Left lung (tissue), 4 donors: ENCODE measurements at regions not wholly inside any gene's neighbourhood (a gene's known extent, or its start where the extent isn't known, plus 50 kb on each side); places are given as distances from the start of the nearest gene placed in this dataset.
A peak's percentile ranks its signal among the peaks of the same experiment; 100 is the strongest.

Experiments
- ATAC-seq: fragments of 200-7000 bp; cut with Tn5 transposase; one replicate; pipeline ENCODE4 v1.9.1; 2020; ENCODE audit warnings: moderate library complexity
- DNase-seq, 4 donors: peaks; one replicate each; pipeline ENCODE4 v3.0.0-alpha.2; 2013 to 2020
- H3K27ac ChIP-seq, 2 donors: fragments of 200-600 bp; sonication (generic) in 1 of 2; one replicate each; pipeline versions ENCODE4 v1.5.0 to v1.8.0; 2020 to 2021
- H3K27me3 ChIP-seq, 2 donors: fragments of 200-600 bp; sonication (generic) in 1 of 2; one replicate each; pipeline versions ENCODE4 v1.5.0 to v1.8.0; 2020 to 2021
- H3K36me3 ChIP-seq, 2 donors: fragments of 200-600 bp; sonication (generic) in 1 of 2; one replicate each; pipeline versions ENCODE4 v1.5.0 to v1.8.0; 2020 to 2021
- H3K4me1 ChIP-seq, 2 donors: fragments of 200-600 bp; one replicate each; pipeline ENCODE4 v1.8.0; 2021
- H3K4me3 ChIP-seq, 2 donors: fragments of 200-600 bp; sonication (generic) in 1 of 2; one replicate each; pipeline versions ENCODE4 v1.5.0 to v1.8.0; 2020 to 2021; ENCODE audit warnings: mild to moderate bottlenecking in 1 of 2
- H3K9me3 ChIP-seq, 2 donors: fragments of 200-600 bp; sonication (generic) in 1 of 2; one replicate each; pipeline versions ENCODE4 v1.5.0 to v1.8.0; 2020 to 2021
- intact Hi-C, 2 donors: fragments of 100-400 bp; cut with DNase I; formaldehyde crosslinking; loops; one replicate each; pipeline versions ENCODE4 v1.11.2 to v1.14.2; 2022
- TF ChIP-seq, protein P1 (sequence below), 2 donors: fragments of 200-600 bp; sonication (generic) in 1 of 2; IDR thresholded peaks; one replicate each; pipeline versions ENCODE4 v1.5.0 to v1.8.0; 2021; ENCODE audit warnings: antibody characterized with exemption in 2 of 2
- donor health status: DM: no; HTN: yes; CAD: no.
- donor health status: DM: no; HTN: no; CAD: no.

GRCh38 chr10:63696205-63696604 lies 175.0 kb downstream of the REEP3 start:
- no peaks in the 10 kb centered on the region for H3K27me3 ChIP-seq
- ATAC-seq (no peak), DNase-seq (no peak)
- H3K9me3 ChIP-seq, result no peaks in the 10 kb centered on the region
- peaks cover 25 to 43% of the 10 kb centered on the region in 2 donors for H3K4me1 ChIP-seq
- no peak overlapping the region for H3K4me3 ChIP-seq
- no peak overlapping the region for H3K27ac ChIP-seq
- intact Hi-C loops, result no loop called here
- no peaks in the 10 kb centered on the region for H3K36me3 ChIP-seq
- TF ChIP-seq, protein P1, sequence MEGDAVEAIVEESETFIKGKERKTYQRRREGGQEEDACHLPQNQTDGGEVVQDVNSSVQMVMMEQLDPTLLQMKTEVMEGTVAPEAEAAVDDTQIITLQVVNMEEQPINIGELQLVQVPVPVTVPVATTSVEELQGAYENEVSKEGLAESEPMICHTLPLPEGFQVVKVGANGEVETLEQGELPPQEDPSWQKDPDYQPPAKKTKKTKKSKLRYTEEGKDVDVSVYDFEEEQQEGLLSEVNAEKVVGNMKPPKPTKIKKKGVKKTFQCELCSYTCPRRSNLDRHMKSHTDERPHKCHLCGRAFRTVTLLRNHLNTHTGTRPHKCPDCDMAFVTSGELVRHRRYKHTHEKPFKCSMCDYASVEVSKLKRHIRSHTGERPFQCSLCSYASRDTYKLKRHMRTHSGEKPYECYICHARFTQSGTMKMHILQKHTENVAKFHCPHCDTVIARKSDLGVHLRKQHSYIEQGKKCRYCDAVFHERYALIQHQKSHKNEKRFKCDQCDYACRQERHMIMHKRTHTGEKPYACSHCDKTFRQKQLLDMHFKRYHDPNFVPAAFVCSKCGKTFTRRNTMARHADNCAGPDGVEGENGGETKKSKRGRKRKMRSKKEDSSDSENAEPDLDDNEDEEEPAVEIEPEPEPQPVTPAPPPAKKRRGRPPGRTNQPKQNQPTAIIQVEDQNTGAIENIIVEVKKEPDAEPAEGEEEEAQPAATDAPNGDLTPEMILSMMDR (IDR thresholded peaks at IDR 0.05), result no peak

DNA sequence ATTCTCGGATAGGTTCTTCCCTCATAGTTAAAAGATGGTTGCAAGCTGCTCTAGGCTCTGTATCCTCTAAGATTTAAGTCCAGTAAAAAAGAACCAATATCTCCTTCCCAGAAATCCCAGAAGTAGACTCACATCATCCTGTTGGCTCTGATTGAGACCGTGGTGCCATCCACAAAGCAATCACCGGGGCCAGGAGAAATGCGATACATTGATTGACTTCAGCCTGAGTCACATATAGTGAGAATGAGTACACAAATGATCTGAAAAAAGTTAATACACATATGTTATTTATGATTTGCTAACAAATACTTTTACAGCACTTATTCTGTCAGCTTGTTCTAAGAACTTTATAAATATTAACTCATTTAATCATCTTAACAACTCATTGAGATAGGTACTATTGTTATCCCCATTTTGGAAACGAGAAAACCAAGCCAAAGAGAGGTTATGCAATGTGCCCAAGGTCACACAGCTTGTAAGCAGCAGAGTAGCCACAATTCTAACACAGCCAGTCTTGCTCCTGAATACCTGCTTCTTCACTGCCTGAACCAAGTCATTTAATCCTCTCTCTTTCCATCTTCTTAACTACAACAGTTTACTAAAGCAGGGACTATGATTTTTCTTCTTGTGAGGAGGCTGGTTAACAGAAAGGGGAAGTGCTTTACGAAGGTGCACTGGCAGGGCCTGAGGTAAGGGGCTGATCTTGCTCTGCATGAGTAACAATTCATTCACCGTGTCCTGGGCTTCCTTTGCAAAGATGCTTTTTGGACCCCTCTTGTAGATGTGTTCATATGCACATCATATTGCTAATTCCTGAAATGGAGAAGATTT lies 177.0 kb downstream of the REEP3 start:
- H3K27me3 ChIP-seq, result no peaks in the 10 kb centered on the region
- H3K36me3 ChIP-seq, result no peaks in the 10 kb centered on the region
- TF ChIP-seq, protein P1 (IDR thresholded peaks at IDR 0.05), result no peak
- intact Hi-C loops, result no loop called here
- H3K9me3 ChIP-seq, result no peaks in the 10 kb centered on the region
- no peak overlapping the region for H3K4me3 ChIP-seq
- DNase-seq, result no peak
- no peak overlapping the region for H3K27ac ChIP-seq
- peaks cover 22 to 52% of the 10 kb centered on the region in 2 donors for H3K4me1 ChIP-seq
- ATAC-seq, result no peak

- Histone ChIP-seq H3K4me3 (no peak overlapping the region), H3K27me3 (no peaks in the 10 kb centered on the region), H3K36me3 (no peaks in the 10 kb centered on the region), H3K27ac (no peak overlapping the region), H3K9me3 (no peaks in the 10 kb centered on the region), H3K4me1 (peaks cover 22 to 54% of the 10 kb centered on the region in 2 donors)
- ATAC-seq, result peak; percentile 15
- no peak for DNase-seq
- intact Hi-C loops, result no loop called here
- TF ChIP-seq, protein P1 (IDR thresholded peaks at IDR 0.05), result no peak
Measured at GRCh38 chr10:63698787-63699150, 177.6 kb downstream of the REEP3 start.

DNA sequence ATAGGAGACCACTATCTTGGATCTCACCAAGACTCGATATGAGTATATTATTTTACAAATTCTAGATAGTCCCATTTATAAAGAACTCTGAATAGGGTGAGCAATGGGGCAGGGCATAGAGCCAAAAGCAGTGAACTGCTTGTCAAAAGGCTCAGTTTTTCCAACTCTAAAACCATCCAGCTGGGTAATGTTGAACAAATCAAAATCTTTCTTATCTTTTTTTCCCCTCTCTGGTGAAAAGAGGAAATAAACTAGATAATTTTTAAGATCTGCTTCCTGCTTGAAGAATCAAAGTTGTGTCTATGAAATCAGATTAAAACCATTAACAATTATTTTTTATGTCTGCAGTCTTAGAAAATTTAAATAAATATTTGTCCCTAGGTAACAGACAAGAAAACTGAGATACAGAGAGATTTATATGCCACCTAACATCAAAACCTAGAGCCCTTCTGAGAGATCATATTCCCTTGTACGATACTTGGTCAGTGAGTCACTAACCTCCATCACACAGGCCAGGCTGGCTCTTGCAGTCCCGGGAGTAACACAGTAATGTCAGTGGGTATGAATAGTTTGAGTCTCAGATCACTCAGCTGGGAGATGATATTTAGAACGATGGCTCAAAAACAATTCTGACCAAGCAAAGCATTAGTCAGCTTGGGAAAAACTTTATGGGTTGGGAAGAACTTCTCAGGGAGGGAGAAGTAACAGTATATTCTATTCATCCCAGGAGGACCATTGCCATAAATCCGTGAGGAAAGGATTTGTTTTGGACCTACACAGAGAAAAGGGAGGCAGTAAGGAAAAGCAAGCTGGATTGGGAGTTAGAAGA lies 178.8 kb downstream of the REEP3 start:
- intact Hi-C loops, result no loop called here
- Histone ChIP-seq H3K36me3 (no peaks in the 10 kb centered on the region), H3K27me3 (no peaks in the 10 kb centered on the region), H3K4me3 (no peak overlapping the region), H3K9me3 (no peaks in the 10 kb centered on the region), H3K4me1 (peaks cover 22 to 59% of the 10 kb centered on the region in 2 donors), H3K27ac (peak overlapping the region; percentile 77 to 78)
- peak; percentile 76 for ATAC-seq
- no peak for DNase-seq
- TF ChIP-seq, protein P1 (IDR thresholded peaks at IDR 0.05), result no peak

GRCh38 chr10:63700631-63701156 lies 179.5 kb downstream of the REEP3 start:
- no peak for DNase-seq
- TF ChIP-seq, protein P1 (IDR thresholded peaks at IDR 0.05), result no peak
- intact Hi-C loops, result no loop called here
- peak overlapping the region; percentile 77 to 78 for H3K27ac ChIP-seq
- H3K4me1 ChIP-seq, result peaks cover 22 to 59% of the 10 kb centered on the region in 2 donors
- H3K9me3 ChIP-seq, result no peaks in the 10 kb centered on the region
- H3K4me3 ChIP-seq, result no peak overlapping the region
- H3K36me3 ChIP-seq, result no peaks in the 10 kb centered on the region
- ATAC-seq, result peak; percentile 14
- no peaks in the 10 kb centered on the region for H3K27me3 ChIP-seq
